ENCODE measurements at regions not wholly inside any gene's neighbourhood (a gene's known extent, or its start where the extent isn't known, plus 50 kb on each side); places are given as distances from the start of the nearest gene placed in this dataset.
"Not testable (repeated sequence)": the region's sequence is repeated elsewhere in the genome, so short reads cannot be mapped to it uniquely, and the experiment has no call there.

DNA sequence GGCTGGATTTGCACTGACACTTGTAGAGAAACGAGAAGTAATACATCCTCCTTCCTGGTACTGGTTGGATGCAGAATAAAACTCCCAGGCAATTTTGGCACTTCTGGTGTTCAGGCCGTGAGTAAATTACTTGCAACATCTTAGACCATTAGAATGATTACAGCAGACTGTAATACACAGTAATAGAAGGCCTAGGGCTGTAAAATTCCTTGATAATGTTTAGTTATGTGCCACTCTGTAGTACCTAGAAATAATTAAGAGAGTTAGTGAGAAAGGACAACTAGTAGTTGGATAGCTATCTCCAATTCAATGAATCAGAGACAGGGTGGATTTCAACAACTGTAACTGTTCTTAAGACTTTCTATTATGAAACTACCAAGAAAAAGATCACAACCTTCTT, 356.3 kb upstream of the SETBP1 start:
- H2AFZ ChIP-seq (ENCODE audit: low read length, unreplicated experiment), result no peak overlapping the region
- no peak overlapping the region for H3K27ac ChIP-seq (ENCODE audit: low read depth, low read length)

GRCh38 chr18:44325903-44326635, 354.6 kb upstream of the SETBP1 start:
- Histone ChIP-seq H3K4me3 (ENCODE audit: low read depth, low read length) (no peak overlapping the region), H2AFZ (ENCODE audit: low read length, unreplicated experiment) (no peak overlapping the region), H3K27me3 (ENCODE audit: insufficient read depth, low read length) (no peaks in the 10 kb centered on the region), H3K79me2 (ENCODE audit: control insufficient read depth, insufficient read depth, low read length, unreplicated experiment) (no peaks in the 10 kb centered on the region), H3K36me3 (ENCODE audit: insufficient read depth, low read length) (no peaks in the 10 kb centered on the region), H3K4me1 (ENCODE audit: control insufficient read depth, insufficient read depth, low read length, unreplicated experiment) (no peaks in the 10 kb centered on the region), H3K27ac (ENCODE audit: low read depth, low read length) (no peak overlapping the region)

More for the DNA sequence above, 356.3 kb upstream of the SETBP1 start:
- Histone ChIP-seq H3K27me3 (ENCODE audit: insufficient read depth, low read length) (no peaks in the 10 kb centered on the region), H3K79me2 (ENCODE audit: control insufficient read depth, insufficient read depth, low read length, unreplicated experiment) (no peaks in the 10 kb centered on the region), H3K36me3 (ENCODE audit: insufficient read depth, low read length) (no peaks in the 10 kb centered on the region), H3K4me3 (ENCODE audit: low read depth, low read length) (no peak overlapping the region), H3K4me1 (ENCODE audit: control insufficient read depth, insufficient read depth, low read length, unreplicated experiment) (no peaks in the 10 kb centered on the region)

GRCh38 chr18:44331656-44332570, 348.8 kb upstream of the SETBP1 start:
- H3K27ac ChIP-seq (ENCODE audit: low read depth, low read length), result no peak overlapping the region
- H3K27me3 ChIP-seq (ENCODE audit: insufficient read depth, low read length), result no peaks in the 10 kb centered on the region
- no peaks in the 10 kb centered on the region for H3K4me1 ChIP-seq (ENCODE audit: control insufficient read depth, insufficient read depth, low read length, unreplicated experiment)
- H3K36me3 ChIP-seq (ENCODE audit: insufficient read depth, low read length), result no peaks in the 10 kb centered on the region
- H3K79me2 ChIP-seq (ENCODE audit: control insufficient read depth, insufficient read depth, low read length, unreplicated experiment), result no peaks in the 10 kb centered on the region
- no peak overlapping the region for H2AFZ ChIP-seq (ENCODE audit: low read length, unreplicated experiment)
- H3K4me3 ChIP-seq (ENCODE audit: low read depth, low read length), result no peak overlapping the region

- Histone ChIP-seq H3K4me3 (ENCODE audit: low read depth, low read length) (no peak overlapping the region), H3K36me3 (ENCODE audit: insufficient read depth, low read length) (no peaks in the 10 kb centered on the region), H3K4me1 (ENCODE audit: control insufficient read depth, insufficient read depth, low read length, unreplicated experiment) (no peaks in the 10 kb centered on the region), H3K27ac (ENCODE audit: low read depth, low read length) (no peak overlapping the region), H3K79me2 (ENCODE audit: control insufficient read depth, insufficient read depth, low read length, unreplicated experiment) (no peaks in the 10 kb centered on the region), H3K27me3 (ENCODE audit: insufficient read depth, low read length) (no peaks in the 10 kb centered on the region), H2AFZ (ENCODE audit: low read length, unreplicated experiment) (no peak overlapping the region)
These were observed 338.9 kb upstream of the SETBP1 start for GRCh38 chr18:44341759-44342158.

GRCh38 chr18:44342162-44342561, 338.5 kb upstream of the SETBP1 start:
- no peak overlapping the region for H2AFZ ChIP-seq (ENCODE audit: low read length, unreplicated experiment)
- no peaks in the 10 kb centered on the region for H3K27me3 ChIP-seq (ENCODE audit: insufficient read depth, low read length)
- H3K79me2 ChIP-seq (ENCODE audit: control insufficient read depth, insufficient read depth, low read length, unreplicated experiment), result no peaks in the 10 kb centered on the region
- H3K4me3 ChIP-seq (ENCODE audit: low read depth, low read length), result no peak overlapping the region
- H3K36me3 ChIP-seq (ENCODE audit: insufficient read depth, low read length), result no peaks in the 10 kb centered on the region
- no peak overlapping the region for H3K27ac ChIP-seq (ENCODE audit: low read depth, low read length)
- no peaks in the 10 kb centered on the region for H3K4me1 ChIP-seq (ENCODE audit: control insufficient read depth, insufficient read depth, low read length, unreplicated experiment)

DNA sequence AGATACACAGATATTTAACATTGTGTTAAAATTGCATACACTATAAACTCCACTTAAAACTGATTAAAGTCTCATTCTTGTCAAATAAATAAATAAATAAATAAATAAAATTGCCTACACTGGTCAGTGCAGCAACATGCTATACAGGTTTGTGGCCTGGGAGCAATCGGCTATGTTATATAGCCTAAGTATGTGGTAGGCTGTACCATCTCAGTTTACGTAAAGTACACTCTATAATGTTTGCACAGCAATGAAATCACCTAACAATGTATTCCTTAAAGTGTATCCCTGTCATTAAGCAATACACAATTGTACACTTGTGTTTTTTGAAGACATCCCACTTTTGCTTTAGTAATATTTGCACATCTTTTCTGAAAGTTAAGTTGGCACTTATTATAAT, 337.7 kb upstream of the SETBP1 start:
- H2AFZ ChIP-seq (ENCODE audit: low read length, unreplicated experiment), result no peak overlapping the region
- no peaks in the 10 kb centered on the region for H3K36me3 ChIP-seq (ENCODE audit: insufficient read depth, low read length)
- H3K27ac ChIP-seq (ENCODE audit: low read depth, low read length), result no peak overlapping the region
- H3K4me3 ChIP-seq (ENCODE audit: low read depth, low read length), result no peak overlapping the region
- no peaks in the 10 kb centered on the region for H3K27me3 ChIP-seq (ENCODE audit: insufficient read depth, low read length)
- H3K4me1 ChIP-seq (ENCODE audit: control insufficient read depth, insufficient read depth, low read length, unreplicated experiment), result no peaks in the 10 kb centered on the region
- no peaks in the 10 kb centered on the region for H3K79me2 ChIP-seq (ENCODE audit: control insufficient read depth, insufficient read depth, low read length, unreplicated experiment)

GRCh38 chr18:44343570-44343969, 337.1 kb upstream of the SETBP1 start:
- H2AFZ ChIP-seq (ENCODE audit: low read length, unreplicated experiment), result no peak overlapping the region
- no peak overlapping the region for H3K4me3 ChIP-seq (ENCODE audit: low read depth, low read length)
- no peaks in the 10 kb centered on the region for H3K27me3 ChIP-seq (ENCODE audit: insufficient read depth, low read length)
- H3K36me3 ChIP-seq (ENCODE audit: insufficient read depth, low read length), result no peaks in the 10 kb centered on the region
- no peaks in the 10 kb centered on the region for H3K79me2 ChIP-seq (ENCODE audit: control insufficient read depth, insufficient read depth, low read length, unreplicated experiment)
- no peaks in the 10 kb centered on the region for H3K4me1 ChIP-seq (ENCODE audit: control insufficient read depth, insufficient read depth, low read length, unreplicated experiment)
- H3K27ac ChIP-seq (ENCODE audit: low read depth, low read length), result no peak overlapping the region

GRCh38 chr18:44356566-44357157, 324.0 kb upstream of the SETBP1 start:
- no peak overlapping the region for H3K4me3 ChIP-seq (ENCODE audit: low read depth, low read length)
- H3K27me3 ChIP-seq (ENCODE audit: insufficient read depth, low read length), result no peaks in the 10 kb centered on the region
- no peaks in the 10 kb centered on the region for H3K4me1 ChIP-seq (ENCODE audit: control insufficient read depth, insufficient read depth, low read length, unreplicated experiment)
- H3K27ac ChIP-seq (ENCODE audit: low read depth, low read length), result no peak overlapping the region
- no peak overlapping the region for H2AFZ ChIP-seq (ENCODE audit: low read length, unreplicated experiment)
- no peaks in the 10 kb centered on the region for H3K36me3 ChIP-seq (ENCODE audit: insufficient read depth, low read length)
- H3K79me2 ChIP-seq (ENCODE audit: control insufficient read depth, insufficient read depth, low read length, unreplicated experiment), result no peaks in the 10 kb centered on the region

DNA sequence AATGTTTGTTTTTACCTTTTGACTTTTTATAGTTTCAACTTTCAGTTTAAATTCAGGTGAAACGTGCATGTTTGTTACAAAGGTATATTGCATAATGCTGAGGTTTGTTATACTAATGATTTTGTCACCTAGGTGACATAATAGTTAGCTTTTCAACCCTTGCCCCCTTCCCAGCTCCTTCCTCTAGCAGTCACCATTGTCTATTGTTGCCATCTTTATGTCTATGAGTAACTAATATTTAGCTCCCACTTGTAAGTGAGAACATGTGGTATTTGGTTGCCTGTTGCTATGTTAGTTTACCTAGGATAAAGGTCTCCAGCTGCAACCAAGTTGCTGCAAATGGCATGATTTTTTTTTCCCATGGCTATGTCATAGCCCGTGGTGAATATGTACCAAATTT, 322.3 kb upstream of the SETBP1 start:
- no peaks in the 10 kb centered on the region for H3K4me1 ChIP-seq (ENCODE audit: control insufficient read depth, insufficient read depth, low read length, unreplicated experiment)
- no peaks in the 10 kb centered on the region for H3K27me3 ChIP-seq (ENCODE audit: insufficient read depth, low read length)
- no peak overlapping the region for H3K27ac ChIP-seq (ENCODE audit: low read depth, low read length)
- H3K36me3 ChIP-seq (ENCODE audit: insufficient read depth, low read length), result no peaks in the 10 kb centered on the region
- H3K4me3 ChIP-seq (ENCODE audit: low read depth, low read length), result no peak overlapping the region
- no peak overlapping the region for H2AFZ ChIP-seq (ENCODE audit: low read length, unreplicated experiment)
- no peaks in the 10 kb centered on the region for H3K79me2 ChIP-seq (ENCODE audit: control insufficient read depth, insufficient read depth, low read length, unreplicated experiment)

DNA sequence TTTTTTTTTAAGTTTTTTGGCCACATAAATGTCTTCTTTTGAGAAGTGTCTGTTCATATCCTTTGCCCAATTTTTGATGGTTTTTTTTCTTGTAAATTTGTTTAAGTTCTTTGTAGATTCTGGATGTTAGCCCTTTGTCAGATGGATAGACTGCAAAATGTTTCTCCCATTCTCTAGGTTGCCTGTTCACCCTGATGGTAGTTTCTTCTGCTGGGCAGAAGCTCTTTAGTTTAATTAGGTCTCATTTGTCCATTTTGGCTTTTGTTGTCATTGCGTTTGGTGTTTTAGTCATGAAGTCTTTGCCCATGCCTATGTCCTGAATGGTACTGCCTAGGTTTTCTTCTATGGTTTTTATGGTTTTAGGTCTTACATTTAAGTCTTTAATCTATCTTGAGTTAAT, 320.9 kb upstream of the SETBP1 start:
- not testable (repeated sequence) for H3K4me1 ChIP-seq (ENCODE audit: control insufficient read depth, insufficient read depth, low read length, unreplicated experiment); H3K79me2 ChIP-seq (ENCODE audit: control insufficient read depth, insufficient read depth, low read length, unreplicated experiment); H3K27me3 ChIP-seq (ENCODE audit: insufficient read depth, low read length); H3K27ac ChIP-seq (ENCODE audit: low read depth, low read length); H3K36me3 ChIP-seq (ENCODE audit: insufficient read depth, low read length); H2AFZ ChIP-seq (ENCODE audit: low read length, unreplicated experiment); H3K4me3 ChIP-seq (ENCODE audit: low read depth, low read length)

Data from ACC112 (cell line).